HEK293 (cell line): ENCODE measurements at regions not wholly inside any gene's neighbourhood (a gene's known extent, or its start where the extent isn't known, plus 50 kb on each side); places are given as distances from the start of the nearest gene placed in this dataset.

Experiments used
- CTCF ChIA-PET: fragments of 350-600 bp; formaldehyde crosslinking; extraction: SDS; loops from one replicate; lab custom pipeline; 2021; ENCODE audit warnings: antibody characterized with exemption; lab: Yijun Ruan, JAX
- POLR2A ChIA-PET: fragments of 300-600 bp; formaldehyde crosslinking; extraction: SDS; loops from one replicate; lab custom pipeline; 2020; ENCODE audit warnings: antibody characterized with exemption, inconsistent platforms; lab: Yijun Ruan, JAX
- H3K27ac ChIP-seq: fragments of 200-500 bp; sonication (Bioruptor generic); 2 replicates; pipeline ENCODE4 v1.5.1; 2014; ENCODE audit warnings: low read depth, low read length, control low read depth, inconsistent platforms; ENCODE audit errors: extremely low read depth
- H3K36me3 ChIP-seq, 2 experiments: fragments of 200-500 bp in 1 of 2; sonication (Bioruptor generic) in 1 of 2; 1 replicate in 1 of 2; 2 replicates in 1 of 2; pipeline ENCODE4 v1.5.1; 2014 to 2017; ENCODE audit warnings: inconsistent platforms in 2 of 2, low read length in 2 of 2; ENCODE audit not compliant: control insufficient read depth in 2 of 2, insufficient read depth in 1 of 2
- H3K4me1 ChIP-seq: fragments of 200-500 bp; sonication (Bioruptor generic); 2 replicates; pipeline ENCODE4 v1.5.1; 2014; ENCODE audit warnings: mild to moderate bottlenecking, low read length, inconsistent platforms; ENCODE audit not compliant: control insufficient read depth, insufficient read depth
- H3K4me3 ChIP-seq: 2 replicates; pipeline ENCODE4 v1.5.1; 2011; ENCODE audit warnings: low read depth, mild to moderate bottlenecking, control low read depth, low read length, moderate library complexity
- H3K9me3 ChIP-seq: fragments of 200-500 bp; sonication (Bioruptor generic); 2 replicates; pipeline ENCODE4 v1.5.1; 2014; ENCODE audit warnings: low read depth, low read length, inconsistent platforms; ENCODE audit not compliant: control insufficient read depth, insufficient read depth
- BCL11B ChIP-seq: fragments of 450-650 bp; formaldehyde crosslinking; IDR thresholded peaks from 2 replicates; pipeline ENCODE4 v1.5.1; 2016; ENCODE audit warnings: low read depth, missing biosample characterization, missing genetic modification characterization
- GLI4 ChIP-seq: fragments of 450-650 bp; formaldehyde crosslinking; IDR thresholded peaks from 2 replicates; pipeline ENCODE4 v1.5.1; 2016; ENCODE audit warnings: missing biosample characterization, missing genetic modification characterization
- KLF1 ChIP-seq: fragments of 450-650 bp; formaldehyde crosslinking; IDR thresholded peaks from 2 replicates; pipeline ENCODE4 v1.5.1; 2016; ENCODE audit warnings: missing biosample characterization, missing genetic modification characterization
- MYNN ChIP-seq: fragments of 450-650 bp; formaldehyde crosslinking; IDR thresholded peaks from 2 replicates; pipeline ENCODE4 v1.5.1; 2016; ENCODE audit warnings: missing biosample characterization, missing genetic modification characterization, borderline replicate concordance
- SCRT2 ChIP-seq: fragments of 450-650 bp; formaldehyde crosslinking; IDR thresholded peaks from 2 replicates; pipeline ENCODE4 v1.5.1; 2016; ENCODE audit warnings: missing biosample characterization, missing genetic modification characterization
- ZFP41 ChIP-seq: fragments of 450-650 bp; formaldehyde crosslinking; IDR thresholded peaks from 2 replicates; pipeline ENCODE4 v1.5.1; 2016; ENCODE audit warnings: missing biosample characterization, missing genetic modification characterization, borderline replicate concordance
- ZFP69B ChIP-seq: fragments of 450-650 bp; formaldehyde crosslinking; IDR thresholded peaks from 2 replicates; pipeline ENCODE4 v1.5.1; 2016; ENCODE audit warnings: missing biosample characterization, missing genetic modification characterization
- ZNF133 ChIP-seq: fragments of 450-650 bp; formaldehyde crosslinking; IDR thresholded peaks from 2 replicates; pipeline ENCODE4 v1.5.1; 2016; ENCODE audit warnings: missing biosample characterization, missing genetic modification characterization
- ZNF24 ChIP-seq: fragments of 450-650 bp; formaldehyde crosslinking; IDR thresholded peaks from 2 replicates; pipeline ENCODE4 v1.5.1; 2016; ENCODE audit warnings: missing biosample characterization, missing genetic modification characterization
- ZNF391 ChIP-seq: fragments of 450-650 bp; formaldehyde crosslinking; IDR thresholded peaks from 2 replicates; pipeline ENCODE4 v1.5.1; 2016; ENCODE audit warnings: low read depth, missing biosample characterization, missing genetic modification characterization, borderline replicate concordance
- ZNF426 ChIP-seq: fragments of 450-650 bp; formaldehyde crosslinking; IDR thresholded peaks from 2 replicates; pipeline ENCODE4 v1.5.1; 2017; ENCODE audit warnings: missing biosample characterization, missing genetic modification characterization, mild to moderate bottlenecking, inconsistent platforms, moderate library complexity
- ZNF514 ChIP-seq: fragments of 450-650 bp; formaldehyde crosslinking; IDR thresholded peaks from 2 replicates; pipeline ENCODE4 v1.5.1; 2016; ENCODE audit warnings: missing biosample characterization, missing genetic modification characterization
- ZNF585B ChIP-seq: fragments of 450-650 bp; formaldehyde crosslinking; IDR thresholded peaks from 2 replicates; pipeline ENCODE4 v1.5.1; 2016; ENCODE audit warnings: missing biosample characterization, missing genetic modification characterization
- ZNF629 ChIP-seq: fragments of 450-650 bp; formaldehyde crosslinking; IDR thresholded peaks from 2 replicates; pipeline ENCODE4 v1.5.1; 2017; ENCODE audit warnings: missing biosample characterization, missing genetic modification characterization
- ZNF677 ChIP-seq: fragments of 450-650 bp; IDR thresholded peaks from 2 replicates; pipeline ENCODE4 v1.5.0; 2018; ENCODE audit warnings: missing biosample characterization, mild to moderate bottlenecking, missing genetic modification characterization, moderate library complexity
- ZNF701 ChIP-seq: fragments of 450-650 bp; formaldehyde crosslinking; IDR thresholded peaks from 2 replicates; pipeline ENCODE4 v1.5.1; 2016; ENCODE audit warnings: missing biosample characterization, missing genetic modification characterization
- ZSCAN23 ChIP-seq: fragments of 450-650 bp; formaldehyde crosslinking; IDR thresholded peaks from 2 replicates; pipeline ENCODE4 v1.5.1; 2016; ENCODE audit warnings: missing biosample characterization, missing genetic modification characterization
- ZXDB ChIP-seq: fragments of 450-650 bp; formaldehyde crosslinking; IDR thresholded peaks from 2 replicates; pipeline ENCODE4 v1.5.1; 2016; ENCODE audit warnings: missing biosample characterization, missing genetic modification characterization
- TF ChIP-seq, protein P1 (sequence below): fragments of 450-650 bp; formaldehyde crosslinking; IDR thresholded peaks from 2 replicates; pipeline ENCODE4 v1.5.1; 2016; ENCODE audit warnings: missing biosample characterization, missing genetic modification characterization
- TF ChIP-seq, protein P2 (sequence below): fragments of 450-650 bp; formaldehyde crosslinking; IDR thresholded peaks from 2 replicates; pipeline ENCODE4 v1.5.1; 2017; ENCODE audit warnings: missing biosample characterization, missing genetic modification characterization
- TF ChIP-seq, protein P3 (sequence below): fragments of 450-650 bp; formaldehyde crosslinking; IDR thresholded peaks from 2 replicates; pipeline ENCODE4 v1.5.1; 2017; ENCODE audit warnings: missing biosample characterization, missing genetic modification characterization
- TF ChIP-seq, protein P4 (sequence below): fragments of 450-650 bp; formaldehyde crosslinking; IDR thresholded peaks from 2 replicates; pipeline ENCODE4 v1.5.1; 2017; ENCODE audit warnings: missing biosample characterization, missing genetic modification characterization
- TF ChIP-seq, protein P5 (sequence below): fragments of 450-650 bp; formaldehyde crosslinking; IDR thresholded peaks from 2 replicates; pipeline ENCODE4 v1.5.1; 2016; ENCODE audit warnings: missing biosample characterization, missing genetic modification characterization
- TF ChIP-seq, protein P6 (sequence below): fragments of 450-650 bp; formaldehyde crosslinking; IDR thresholded peaks from 2 replicates; pipeline ENCODE4 v1.5.1; 2016; ENCODE audit warnings: missing biosample characterization, missing genetic modification characterization
- TF ChIP-seq, protein P7 (sequence below): fragments of 450-650 bp; IDR thresholded peaks from 2 replicates; pipeline ENCODE4 v1.5.1; 2018; ENCODE audit warnings: missing biosample characterization, mild to moderate bottlenecking, missing genetic modification characterization
- TF ChIP-seq, protein P8 (sequence below): fragments of 450-650 bp; formaldehyde crosslinking; optimal IDR thresholded peaks from 2 replicates; pipeline ENCODE3; 2016; ENCODE audit warnings: missing biosample characterization, mild to moderate bottlenecking, missing genetic modification characterization

DNA sequence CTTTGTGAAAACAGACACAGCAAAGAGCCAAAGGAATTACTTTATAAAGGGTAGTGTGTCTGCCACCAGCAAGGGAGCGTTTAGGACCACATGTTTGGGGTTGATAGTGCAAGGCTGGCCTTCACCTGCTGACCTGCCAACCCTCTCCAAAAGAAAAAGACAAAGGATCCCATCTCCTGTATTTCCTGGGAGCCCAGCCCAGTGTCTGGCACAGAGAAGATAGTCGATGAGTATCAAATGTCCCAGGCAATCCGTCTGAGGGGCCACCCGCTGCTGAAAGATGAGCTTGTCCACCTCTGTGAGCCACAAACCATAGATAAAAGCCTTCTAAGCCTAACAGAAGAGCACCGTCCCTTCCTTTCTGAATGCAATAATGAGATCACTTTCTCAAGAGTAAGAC lies 154.8 kb upstream of the CTNNB1 start:
- Histone ChIP-seq H3K9me3 (no peaks in the 10 kb centered on the region), H3K4me3 (no peak overlapping the region), H3K27ac (no peak overlapping the region), H3K36me3 (no peaks in the 10 kb centered on the region), H3K4me1 (no peaks in the 10 kb centered on the region)
- POLR2A ChIA-PET: no interaction called here
- CTCF ChIA-PET: no interaction called here
- TF ChIP-seq, protein P1, sequence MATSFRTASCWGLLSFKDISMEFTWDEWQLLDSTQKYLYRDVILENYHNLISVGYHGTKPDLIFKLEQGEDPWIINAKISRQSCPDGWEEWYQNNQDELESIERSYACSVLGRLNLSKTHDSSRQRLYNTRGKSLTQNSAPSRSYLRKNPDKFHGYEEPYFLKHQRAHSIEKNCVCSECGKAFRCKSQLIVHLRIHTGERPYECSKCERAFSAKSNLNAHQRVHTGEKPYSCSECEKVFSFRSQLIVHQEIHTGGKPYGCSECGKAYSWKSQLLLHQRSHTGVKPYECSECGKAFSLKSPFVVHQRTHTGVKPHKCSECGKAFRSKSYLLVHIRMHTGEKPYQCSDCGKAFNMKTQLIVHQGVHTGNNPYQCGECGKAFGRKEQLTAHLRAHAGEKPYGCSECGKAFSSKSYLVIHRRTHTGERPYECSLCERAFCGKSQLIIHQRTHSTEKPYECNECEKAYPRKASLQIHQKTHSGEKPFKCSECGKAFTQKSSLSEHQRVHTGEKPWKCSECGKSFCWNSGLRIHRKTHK (tag by site-specific recombination): no peak
- TF ChIP-seq KLF1 (tag by site-specific recombination) (no peak), ZNF24 (tag by site-specific recombination) (no peak), ZNF629 (tag by site-specific recombination) (no peak), ZFP41 (tag by site-specific recombination) (no peak), ZFP69B (tag by site-specific recombination) (no peak), ZNF585B (tag by site-specific recombination) (no peak), BCL11B (no peak), ZNF677 (no peak), SCRT2 (tag by site-specific recombination) (no peak), GLI4 (tag by site-specific recombination) (no peak), ZNF133 (no peak)
- TF ChIP-seq, protein P2, sequence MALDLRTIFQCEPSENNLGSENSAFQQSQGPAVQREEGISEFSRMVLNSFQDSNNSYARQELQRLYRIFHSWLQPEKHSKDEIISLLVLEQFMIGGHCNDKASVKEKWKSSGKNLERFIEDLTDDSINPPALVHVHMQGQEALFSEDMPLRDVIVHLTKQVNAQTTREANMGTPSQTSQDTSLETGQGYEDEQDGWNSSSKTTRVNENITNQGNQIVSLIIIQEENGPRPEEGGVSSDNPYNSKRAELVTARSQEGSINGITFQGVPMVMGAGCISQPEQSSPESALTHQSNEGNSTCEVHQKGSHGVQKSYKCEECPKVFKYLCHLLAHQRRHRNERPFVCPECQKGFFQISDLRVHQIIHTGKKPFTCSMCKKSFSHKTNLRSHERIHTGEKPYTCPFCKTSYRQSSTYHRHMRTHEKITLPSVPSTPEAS: no peak
- TF ChIP-seq, protein P3, sequence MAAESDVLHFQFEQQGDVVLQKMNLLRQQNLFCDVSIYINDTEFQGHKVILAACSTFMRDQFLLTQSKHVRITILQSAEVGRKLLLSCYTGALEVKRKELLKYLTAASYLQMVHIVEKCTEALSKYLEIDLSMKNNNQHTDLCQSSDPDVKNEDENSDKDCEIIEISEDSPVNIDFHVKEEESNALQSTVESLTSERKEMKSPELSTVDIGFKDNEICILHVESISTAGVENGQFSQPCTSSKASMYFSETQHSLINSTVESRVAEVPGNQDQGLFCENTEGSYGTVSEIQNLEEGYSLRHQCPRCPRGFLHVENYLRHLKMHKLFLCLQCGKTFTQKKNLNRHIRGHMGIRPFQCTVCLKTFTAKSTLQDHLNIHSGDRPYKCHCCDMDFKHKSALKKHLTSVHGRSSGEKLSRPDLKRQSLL (tag by site-specific recombination): no peak
- TF ChIP-seq, protein P4, sequence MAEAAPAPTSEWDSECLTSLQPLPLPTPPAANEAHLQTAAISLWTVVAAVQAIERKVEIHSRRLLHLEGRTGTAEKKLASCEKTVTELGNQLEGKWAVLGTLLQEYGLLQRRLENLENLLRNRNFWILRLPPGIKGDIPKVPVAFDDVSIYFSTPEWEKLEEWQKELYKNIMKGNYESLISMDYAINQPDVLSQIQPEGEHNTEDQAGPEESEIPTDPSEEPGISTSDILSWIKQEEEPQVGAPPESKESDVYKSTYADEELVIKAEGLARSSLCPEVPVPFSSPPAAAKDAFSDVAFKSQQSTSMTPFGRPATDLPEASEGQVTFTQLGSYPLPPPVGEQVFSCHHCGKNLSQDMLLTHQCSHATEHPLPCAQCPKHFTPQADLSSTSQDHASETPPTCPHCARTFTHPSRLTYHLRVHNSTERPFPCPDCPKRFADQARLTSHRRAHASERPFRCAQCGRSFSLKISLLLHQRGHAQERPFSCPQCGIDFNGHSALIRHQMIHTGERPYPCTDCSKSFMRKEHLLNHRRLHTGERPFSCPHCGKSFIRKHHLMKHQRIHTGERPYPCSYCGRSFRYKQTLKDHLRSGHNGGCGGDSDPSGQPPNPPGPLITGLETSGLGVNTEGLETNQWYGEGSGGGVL: no peak
- TF ChIP-seq, protein P5, sequence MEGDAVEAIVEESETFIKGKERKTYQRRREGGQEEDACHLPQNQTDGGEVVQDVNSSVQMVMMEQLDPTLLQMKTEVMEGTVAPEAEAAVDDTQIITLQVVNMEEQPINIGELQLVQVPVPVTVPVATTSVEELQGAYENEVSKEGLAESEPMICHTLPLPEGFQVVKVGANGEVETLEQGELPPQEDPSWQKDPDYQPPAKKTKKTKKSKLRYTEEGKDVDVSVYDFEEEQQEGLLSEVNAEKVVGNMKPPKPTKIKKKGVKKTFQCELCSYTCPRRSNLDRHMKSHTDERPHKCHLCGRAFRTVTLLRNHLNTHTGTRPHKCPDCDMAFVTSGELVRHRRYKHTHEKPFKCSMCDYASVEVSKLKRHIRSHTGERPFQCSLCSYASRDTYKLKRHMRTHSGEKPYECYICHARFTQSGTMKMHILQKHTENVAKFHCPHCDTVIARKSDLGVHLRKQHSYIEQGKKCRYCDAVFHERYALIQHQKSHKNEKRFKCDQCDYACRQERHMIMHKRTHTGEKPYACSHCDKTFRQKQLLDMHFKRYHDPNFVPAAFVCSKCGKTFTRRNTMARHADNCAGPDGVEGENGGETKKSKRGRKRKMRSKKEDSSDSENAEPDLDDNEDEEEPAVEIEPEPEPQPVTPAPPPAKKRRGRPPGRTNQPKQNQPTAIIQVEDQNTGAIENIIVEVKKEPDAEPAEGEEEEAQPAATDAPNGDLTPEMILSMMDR (tag by site-specific recombination): no peak

DNA sequence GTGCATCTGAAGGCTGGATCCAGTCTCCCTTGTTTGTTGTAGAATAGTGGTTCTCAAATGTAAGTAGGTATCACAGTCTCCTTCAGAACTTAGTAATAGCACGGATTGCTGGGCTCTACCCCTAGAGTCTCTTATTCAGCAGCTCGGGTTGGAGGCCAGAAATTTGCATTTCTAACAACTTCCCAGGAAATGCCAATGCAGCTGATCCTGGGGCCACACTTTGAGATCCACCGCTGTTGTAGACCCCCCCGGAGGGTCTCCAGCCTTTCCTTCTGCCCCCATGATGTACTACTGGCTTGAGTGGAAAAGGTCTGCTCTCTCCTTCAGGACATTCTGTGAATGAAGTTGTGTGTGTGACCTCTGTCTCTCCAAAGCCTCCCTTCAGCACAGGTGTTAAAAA lies 153.8 kb upstream of the CTNNB1 start:
- Histone ChIP-seq H3K9me3 (no peaks in the 10 kb centered on the region), H3K27ac (no peak overlapping the region), H3K4me3 (no peak overlapping the region), H3K36me3 (no peaks in the 10 kb centered on the region), H3K4me1 (no peaks in the 10 kb centered on the region)
- ChIA-PET CTCF (no interaction called here), POLR2A (no interaction called here)
- no peak for TF ChIP-seq ZSCAN23 (tag by site-specific recombination)
- TF ChIP-seq ZNF391 (tag by site-specific recombination): no peak
- TF ChIP-seq ZNF514 (tag by site-specific recombination): no peak
- TF ChIP-seq ZNF426: no peak
- TF ChIP-seq ZXDB (tag by site-specific recombination): no peak
- no peak for TF ChIP-seq ZNF701
- TF ChIP-seq, protein P6, sequence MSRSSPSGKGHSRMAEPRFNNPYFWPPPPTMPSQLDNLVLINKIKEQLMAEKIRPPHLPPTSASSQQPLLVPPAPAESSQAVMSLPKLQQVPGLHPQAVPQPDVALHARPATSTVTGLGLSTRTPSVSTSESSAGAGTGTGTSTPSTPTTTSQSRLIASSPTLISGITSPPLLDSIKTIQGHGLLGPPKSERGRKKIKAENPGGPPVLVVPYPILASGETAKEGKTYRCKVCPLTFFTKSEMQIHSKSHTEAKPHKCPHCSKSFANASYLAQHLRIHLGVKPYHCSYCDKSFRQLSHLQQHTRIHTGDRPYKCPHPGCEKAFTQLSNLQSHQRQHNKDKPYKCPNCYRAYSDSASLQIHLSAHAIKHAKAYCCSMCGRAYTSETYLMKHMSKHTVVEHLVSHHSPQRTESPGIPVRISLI: no peak
- TF ChIP-seq, protein P7, sequence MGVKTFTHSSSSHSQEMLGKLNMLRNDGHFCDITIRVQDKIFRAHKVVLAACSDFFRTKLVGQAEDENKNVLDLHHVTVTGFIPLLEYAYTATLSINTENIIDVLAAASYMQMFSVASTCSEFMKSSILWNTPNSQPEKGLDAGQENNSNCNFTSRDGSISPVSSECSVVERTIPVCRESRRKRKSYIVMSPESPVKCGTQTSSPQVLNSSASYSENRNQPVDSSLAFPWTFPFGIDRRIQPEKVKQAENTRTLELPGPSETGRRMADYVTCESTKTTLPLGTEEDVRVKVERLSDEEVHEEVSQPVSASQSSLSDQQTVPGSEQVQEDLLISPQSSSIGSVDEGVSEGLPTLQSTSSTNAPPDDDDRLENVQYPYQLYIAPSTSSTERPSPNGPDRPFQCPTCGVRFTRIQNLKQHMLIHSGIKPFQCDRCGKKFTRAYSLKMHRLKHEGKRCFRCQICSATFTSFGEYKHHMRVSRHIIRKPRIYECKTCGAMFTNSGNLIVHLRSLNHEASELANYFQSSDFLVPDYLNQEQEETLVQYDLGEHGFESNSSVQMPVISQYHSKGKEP (tag by site-specific recombination): no peak
- TF ChIP-seq, protein P8, sequence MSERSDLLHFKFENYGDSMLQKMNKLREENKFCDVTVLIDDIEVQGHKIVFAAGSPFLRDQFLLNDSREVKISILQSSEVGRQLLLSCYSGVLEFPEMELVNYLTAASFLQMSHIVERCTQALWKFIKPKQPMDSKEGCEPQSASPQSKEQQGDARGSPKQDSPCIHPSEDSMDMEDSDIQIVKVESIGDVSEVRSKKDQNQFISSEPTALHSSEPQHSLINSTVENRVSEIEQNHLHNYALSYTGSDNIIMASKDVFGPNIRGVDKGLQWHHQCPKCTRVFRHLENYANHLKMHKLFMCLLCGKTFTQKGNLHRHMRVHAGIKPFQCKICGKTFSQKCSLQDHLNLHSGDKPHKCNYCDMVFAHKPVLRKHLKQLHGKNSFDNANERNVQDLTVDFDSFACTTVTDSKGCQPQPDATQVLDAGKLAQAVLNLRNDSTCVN (tag by site-specific recombination): no peak
- no peak for TF ChIP-seq MYNN (tag by site-specific recombination)
